ENCODE measurements at regions not wholly inside any gene's neighbourhood (a gene's known extent, or its start where the extent isn't known, plus 50 kb on each side); places are given as distances from the start of the nearest gene placed in this dataset.

DNA sequence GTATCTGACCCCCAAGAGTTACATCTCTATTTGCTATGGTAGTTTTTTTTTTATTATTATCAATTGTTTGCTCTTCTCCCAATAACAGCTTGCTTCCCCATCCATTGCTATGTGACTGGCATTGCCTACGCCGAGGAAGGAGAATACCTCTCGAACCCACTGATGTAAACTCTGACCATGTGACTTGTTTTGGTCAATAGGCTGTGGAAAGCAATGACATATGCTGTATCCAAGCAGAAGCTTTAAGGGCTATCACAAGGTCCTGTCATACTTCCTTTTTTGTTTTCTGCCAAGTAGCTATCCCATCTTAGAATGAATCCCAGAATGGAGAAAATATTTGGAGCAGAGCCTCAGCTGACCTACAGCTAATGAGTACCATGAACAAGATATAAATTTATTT, 111.0 kb upstream of the FRMD4B start:
- H3K27ac ChIP-seq (ENCODE audit: low read length), result no peak overlapping the region
- no peak overlapping the region for H3K4me2 ChIP-seq (ENCODE audit: low read length)
- H3K9me2 ChIP-seq (ENCODE audit: insufficient read depth, low read length), result no peaks in the 10 kb centered on the region
- no peaks in the 10 kb centered on the region for H3K79me2 ChIP-seq (replicated peaks; ENCODE audit: insufficient read depth, low read length)
- H3K9ac ChIP-seq (ENCODE audit: low read length), result no peak overlapping the region
- no peaks in the 10 kb centered on the region for H3K36me3 ChIP-seq (ENCODE audit: insufficient read depth, low read length)
- no peaks in the 10 kb centered on the region for H3F3A ChIP-seq (ENCODE audit: insufficient read depth, low read length, poor library complexity, severe bottlenecking)
- no peaks in the 10 kb centered on the region for H3K9me3 ChIP-seq (ENCODE audit: low read length)
- no peak for TF ChIP-seq RAD21 (conservative IDR thresholded peaks at IDR 0.05)
- TF ChIP-seq, protein P1, sequence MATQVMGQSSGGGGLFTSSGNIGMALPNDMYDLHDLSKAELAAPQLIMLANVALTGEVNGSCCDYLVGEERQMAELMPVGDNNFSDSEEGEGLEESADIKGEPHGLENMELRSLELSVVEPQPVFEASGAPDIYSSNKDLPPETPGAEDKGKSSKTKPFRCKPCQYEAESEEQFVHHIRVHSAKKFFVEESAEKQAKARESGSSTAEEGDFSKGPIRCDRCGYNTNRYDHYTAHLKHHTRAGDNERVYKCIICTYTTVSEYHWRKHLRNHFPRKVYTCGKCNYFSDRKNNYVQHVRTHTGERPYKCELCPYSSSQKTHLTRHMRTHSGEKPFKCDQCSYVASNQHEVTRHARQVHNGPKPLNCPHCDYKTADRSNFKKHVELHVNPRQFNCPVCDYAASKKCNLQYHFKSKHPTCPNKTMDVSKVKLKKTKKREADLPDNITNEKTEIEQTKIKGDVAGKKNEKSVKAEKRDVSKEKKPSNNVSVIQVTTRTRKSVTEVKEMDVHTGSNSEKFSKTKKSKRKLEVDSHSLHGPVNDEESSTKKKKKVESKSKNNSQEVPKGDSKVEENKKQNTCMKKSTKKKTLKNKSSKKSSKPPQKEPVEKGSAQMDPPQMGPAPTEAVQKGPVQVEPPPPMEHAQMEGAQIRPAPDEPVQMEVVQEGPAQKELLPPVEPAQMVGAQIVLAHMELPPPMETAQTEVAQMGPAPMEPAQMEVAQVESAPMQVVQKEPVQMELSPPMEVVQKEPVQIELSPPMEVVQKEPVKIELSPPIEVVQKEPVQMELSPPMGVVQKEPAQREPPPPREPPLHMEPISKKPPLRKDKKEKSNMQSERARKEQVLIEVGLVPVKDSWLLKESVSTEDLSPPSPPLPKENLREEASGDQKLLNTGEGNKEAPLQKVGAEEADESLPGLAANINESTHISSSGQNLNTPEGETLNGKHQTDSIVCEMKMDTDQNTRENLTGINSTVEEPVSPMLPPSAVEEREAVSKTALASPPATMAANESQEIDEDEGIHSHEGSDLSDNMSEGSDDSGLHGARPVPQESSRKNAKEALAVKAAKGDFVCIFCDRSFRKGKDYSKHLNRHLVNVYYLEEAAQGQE (IDR thresholded peaks at IDR 0.05; ENCODE audit: borderline replicate concordance), result no peak
- TF ChIP-seq, protein P2, sequence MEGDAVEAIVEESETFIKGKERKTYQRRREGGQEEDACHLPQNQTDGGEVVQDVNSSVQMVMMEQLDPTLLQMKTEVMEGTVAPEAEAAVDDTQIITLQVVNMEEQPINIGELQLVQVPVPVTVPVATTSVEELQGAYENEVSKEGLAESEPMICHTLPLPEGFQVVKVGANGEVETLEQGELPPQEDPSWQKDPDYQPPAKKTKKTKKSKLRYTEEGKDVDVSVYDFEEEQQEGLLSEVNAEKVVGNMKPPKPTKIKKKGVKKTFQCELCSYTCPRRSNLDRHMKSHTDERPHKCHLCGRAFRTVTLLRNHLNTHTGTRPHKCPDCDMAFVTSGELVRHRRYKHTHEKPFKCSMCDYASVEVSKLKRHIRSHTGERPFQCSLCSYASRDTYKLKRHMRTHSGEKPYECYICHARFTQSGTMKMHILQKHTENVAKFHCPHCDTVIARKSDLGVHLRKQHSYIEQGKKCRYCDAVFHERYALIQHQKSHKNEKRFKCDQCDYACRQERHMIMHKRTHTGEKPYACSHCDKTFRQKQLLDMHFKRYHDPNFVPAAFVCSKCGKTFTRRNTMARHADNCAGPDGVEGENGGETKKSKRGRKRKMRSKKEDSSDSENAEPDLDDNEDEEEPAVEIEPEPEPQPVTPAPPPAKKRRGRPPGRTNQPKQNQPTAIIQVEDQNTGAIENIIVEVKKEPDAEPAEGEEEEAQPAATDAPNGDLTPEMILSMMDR (IDR thresholded peaks at IDR 0.05; ENCODE audit: poor library complexity, severe bottlenecking), result no peak
- no peak for TF ChIP-seq TAF1 (IDR thresholded peaks at IDR 0.05; ENCODE audit: low read depth)
- TF ChIP-seq POLR2AphosphoS5 (IDR thresholded peaks at IDR 0.05), result no peak
- no peak for TF ChIP-seq MXI1 (conservative IDR thresholded peaks at IDR 0.05; ENCODE audit: poor library complexity, severe bottlenecking)
- no peak for TF ChIP-seq EP300 (conservative IDR thresholded peaks at IDR 0.05; ENCODE audit: poor library complexity, severe bottlenecking)
- no peak for TF ChIP-seq EZH2 (IDR thresholded peaks at IDR 0.05; ENCODE audit: borderline replicate concordance, insufficient read depth, low read length, poor library complexity, severe bottlenecking)
- no peak for TF ChIP-seq SMC3 (conservative IDR thresholded peaks at IDR 0.05; ENCODE audit: poor library complexity)
- no peaks in the 10 kb centered on the region for H3K27me3 ChIP-seq (ENCODE audit: insufficient read depth, low read depth, low read length)
- no peak overlapping the region for H3K4me3 ChIP-seq (ENCODE audit: low read length)
- H2AFZ ChIP-seq (ENCODE audit: low read depth, low read length), result no peak overlapping the region
- no peaks in the 10 kb centered on the region for H4K20me1 ChIP-seq (ENCODE audit: insufficient read depth)

DNA sequence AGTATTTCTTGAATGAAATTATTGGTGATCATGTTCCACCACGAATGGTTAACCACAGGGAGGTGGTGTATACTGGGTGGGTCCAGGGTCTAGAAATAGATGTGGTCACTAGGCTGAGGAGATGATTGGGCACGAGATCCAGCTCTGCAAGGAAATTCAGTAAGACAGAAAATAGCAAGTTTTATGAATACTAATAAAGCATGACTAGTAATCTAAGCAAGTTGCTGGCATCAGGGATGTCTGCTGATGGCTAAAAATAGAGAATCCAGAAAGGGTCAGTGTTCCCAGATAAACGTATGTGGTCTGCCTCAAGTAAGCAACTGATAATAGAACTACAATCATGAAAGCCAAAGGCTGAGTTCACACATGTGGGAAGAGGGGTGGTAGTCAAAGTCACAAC, 108.3 kb upstream of the FRMD4B start:
- TF ChIP-seq, protein P2 (IDR thresholded peaks at IDR 0.05; ENCODE audit: poor library complexity, severe bottlenecking), result no peak
- TF ChIP-seq POLR2AphosphoS5 (IDR thresholded peaks at IDR 0.05) (no peak), EZH2 (IDR thresholded peaks at IDR 0.05; ENCODE audit: borderline replicate concordance, insufficient read depth, low read length, poor library complexity, severe bottlenecking) (no peak), TAF1 (IDR thresholded peaks at IDR 0.05; ENCODE audit: low read depth) (no peak), SMC3 (conservative IDR thresholded peaks at IDR 0.05; ENCODE audit: poor library complexity) (no peak), MXI1 (conservative IDR thresholded peaks at IDR 0.05; ENCODE audit: poor library complexity, severe bottlenecking) (no peak), RAD21 (conservative IDR thresholded peaks at IDR 0.05) (no peak), EP300 (conservative IDR thresholded peaks at IDR 0.05; ENCODE audit: poor library complexity, severe bottlenecking) (no peak)
- TF ChIP-seq, protein P1 (IDR thresholded peaks at IDR 0.05; ENCODE audit: borderline replicate concordance), result no peak
- Histone ChIP-seq H4K20me1 (ENCODE audit: insufficient read depth) (no peaks in the 10 kb centered on the region), H3K9me2 (ENCODE audit: insufficient read depth, low read length) (no peaks in the 10 kb centered on the region), H3K9me3 (ENCODE audit: low read length) (no peaks in the 10 kb centered on the region), H3K36me3 (ENCODE audit: insufficient read depth, low read length) (no peaks in the 10 kb centered on the region), H3F3A (ENCODE audit: insufficient read depth, low read length, poor library complexity, severe bottlenecking) (no peaks in the 10 kb centered on the region), H3K79me2 (replicated peaks; ENCODE audit: insufficient read depth, low read length) (no peaks in the 10 kb centered on the region), H3K9ac (ENCODE audit: low read length) (no peak overlapping the region), H3K27me3 (ENCODE audit: insufficient read depth, low read depth, low read length) (no peaks in the 10 kb centered on the region), H3K27ac (ENCODE audit: low read length) (no peak overlapping the region), H3K4me3 (ENCODE audit: low read length) (no peak overlapping the region), H3K4me2 (ENCODE audit: low read length) (no peak overlapping the region), H2AFZ (ENCODE audit: low read depth, low read length) (no peak overlapping the region)

Data from neural cell (in vitro differentiated cells).